ENCODE measurements at regions not wholly inside any gene's neighbourhood (a gene's known extent, or its start where the extent isn't known, plus 50 kb on each side); places are given as distances from the start of the nearest gene placed in this dataset.

GRCh38 chr6:86782328-86782727 is 155.0 kb upstream of the HTR1E start:
- TF ChIP-seq GATA2 (IDR thresholded peaks at IDR 0.05; ENCODE audit: low read depth, low read length), result no peak
- no peak for TF ChIP-seq GATA3 (IDR thresholded peaks at IDR 0.05; ENCODE audit: low read depth, low read length)

GRCh38 chr6:86780923-86781322 is 156.4 kb upstream of the HTR1E start:
- TF ChIP-seq GATA2 (IDR thresholded peaks at IDR 0.05; ENCODE audit: low read depth, low read length), result no peak
- no peak for TF ChIP-seq GATA3 (IDR thresholded peaks at IDR 0.05; ENCODE audit: low read depth, low read length)

- TF ChIP-seq GATA3 (IDR thresholded peaks at IDR 0.05; ENCODE audit: low read depth, low read length), result no peak
These were observed 161.4 kb upstream of the HTR1E start for GRCh38 chr6:86775893-86776292.

GRCh38 chr6:86765211-86765610 is 172.1 kb upstream of the HTR1E start:
- TF ChIP-seq GATA2 (IDR thresholded peaks at IDR 0.05; ENCODE audit: low read depth, low read length), result no peak
- TF ChIP-seq GATA3 (IDR thresholded peaks at IDR 0.05; ENCODE audit: low read depth, low read length), result no peak

GRCh38 chr6:86756640-86757229 is 180.6 kb upstream of the HTR1E start:
- TF ChIP-seq GATA2 (IDR thresholded peaks at IDR 0.05; ENCODE audit: low read depth, low read length) (no peak), GATA3 (IDR thresholded peaks at IDR 0.05; ENCODE audit: low read depth, low read length) (no peak)

- TF ChIP-seq GATA2 (IDR thresholded peaks at IDR 0.05; ENCODE audit: low read depth, low read length) (no peak), GATA3 (IDR thresholded peaks at IDR 0.05; ENCODE audit: low read depth, low read length) (no peak)
These were observed 193.3 kb upstream of the HTR1E start for GRCh38 chr6:86744048-86744447.

GRCh38 chr6:86738078-86738477 is 199.2 kb upstream of the HTR1E start:
- TF ChIP-seq GATA2 (IDR thresholded peaks at IDR 0.05; ENCODE audit: low read depth, low read length), result no peak
- no peak for TF ChIP-seq GATA3 (IDR thresholded peaks at IDR 0.05; ENCODE audit: low read depth, low read length)

GRCh38 chr6:86730216-86730615 is 207.1 kb upstream of the HTR1E start:
- TF ChIP-seq GATA3 (IDR thresholded peaks at IDR 0.05; ENCODE audit: low read depth, low read length) (no peak), GATA2 (IDR thresholded peaks at IDR 0.05; ENCODE audit: low read depth, low read length) (no peak)

GRCh38 chr6:86728976-86729375 is 208.4 kb upstream of the HTR1E start:
- TF ChIP-seq GATA2 (IDR thresholded peaks at IDR 0.05; ENCODE audit: low read depth, low read length) (no peak), GATA3 (IDR thresholded peaks at IDR 0.05; ENCODE audit: low read depth, low read length) (no peak)

- no peak for TF ChIP-seq GATA2 (IDR thresholded peaks at IDR 0.05; ENCODE audit: low read depth, low read length)
- TF ChIP-seq GATA3 (IDR thresholded peaks at IDR 0.05; ENCODE audit: low read depth, low read length), result no peak
These were observed 212.6 kb upstream of the HTR1E start for GRCh38 chr6:86724695-86725094.

- TF ChIP-seq GATA3 (IDR thresholded peaks at IDR 0.05; ENCODE audit: low read depth, low read length), result no peak
These were observed 213.6 kb upstream of the HTR1E start for GRCh38 chr6:86723729-86724128.

GRCh38 chr6:86723151-86723550 is 214.2 kb upstream of the HTR1E start:
- TF ChIP-seq GATA3 (IDR thresholded peaks at IDR 0.05; ENCODE audit: low read depth, low read length), result no peak
- no peak for TF ChIP-seq GATA2 (IDR thresholded peaks at IDR 0.05; ENCODE audit: low read depth, low read length)

GRCh38 chr6:86722131-86722530 is 215.2 kb upstream of the HTR1E start:
- TF ChIP-seq GATA2 (IDR thresholded peaks at IDR 0.05; ENCODE audit: low read depth, low read length), result no peak
- no peak for TF ChIP-seq GATA3 (IDR thresholded peaks at IDR 0.05; ENCODE audit: low read depth, low read length)

GRCh38 chr6:86715676-86716075 is 221.7 kb upstream of the HTR1E start:
- TF ChIP-seq GATA3 (IDR thresholded peaks at IDR 0.05; ENCODE audit: low read depth, low read length), result no peak
- no peak for TF ChIP-seq GATA2 (IDR thresholded peaks at IDR 0.05; ENCODE audit: low read depth, low read length)

- no peak for TF ChIP-seq GATA3 (IDR thresholded peaks at IDR 0.05; ENCODE audit: low read depth, low read length)
- TF ChIP-seq GATA2 (IDR thresholded peaks at IDR 0.05; ENCODE audit: low read depth, low read length), result no peak
These were observed 225.3 kb upstream of the HTR1E start for GRCh38 chr6:86712039-86712438.

GRCh38 chr6:86707545-86708120 is 229.7 kb upstream of the HTR1E start:
- TF ChIP-seq GATA3 (IDR thresholded peaks at IDR 0.05; ENCODE audit: low read depth, low read length) (no peak), GATA2 (IDR thresholded peaks at IDR 0.05; ENCODE audit: low read depth, low read length) (no peak)

Data from SH-SY5Y (cell line).